HG03108 (cell line): ENCODE measurements at regions not wholly inside any gene's neighbourhood (a gene's known extent, or its start where the extent isn't known, plus 50 kb on each side); places are given as distances from the start of the nearest gene placed in this dataset.

Experiments used
- ATAC-seq: cut with Tn5 transposase; IDR thresholded peaks from one replicate; pipeline ENCODE4 v1.9.1; 2021; ENCODE audit warnings: moderate library complexity; ENCODE audit not compliant: unreplicated experiment

- ATAC-seq, result no peak
These were observed 1012.6 kb downstream of the BCL11A start for GRCh38 chr2:59540864-59541263.

GRCh38 chr2:59538398-59538911 lies 1015.0 kb downstream of the BCL11A start:
- no peak for ATAC-seq

GRCh38 chr2:59532808-59533207 lies 1020.6 kb downstream of the BCL11A start:
- no peak for ATAC-seq

GRCh38 chr2:59530258-59530657 lies 1023.2 kb downstream of the BCL11A start:
- no peak for ATAC-seq

- no peak for ATAC-seq
These were observed 1023.7 kb downstream of the BCL11A start for GRCh38 chr2:59529726-59530125.

DNA sequence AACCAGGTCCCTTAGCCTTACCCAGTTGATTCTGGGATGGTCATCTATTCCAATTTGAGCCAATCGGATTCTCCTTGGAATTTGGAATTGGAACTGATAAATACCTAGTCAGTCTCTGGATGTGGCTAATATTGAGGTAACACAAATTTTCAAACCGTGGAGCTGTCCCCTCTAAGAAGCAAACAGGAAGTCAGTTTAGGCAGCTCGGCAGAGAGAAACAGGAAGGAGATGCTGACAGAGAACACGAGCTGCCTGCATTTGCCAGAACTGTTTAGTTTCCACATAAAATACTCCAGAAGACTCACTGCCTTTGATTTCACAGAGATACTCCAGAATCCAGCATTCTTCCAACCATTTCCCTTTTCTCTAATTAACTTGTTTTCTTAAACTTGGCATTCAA lies 1024.9 kb downstream of the BCL11A start:
- ATAC-seq, result no peak

DNA sequence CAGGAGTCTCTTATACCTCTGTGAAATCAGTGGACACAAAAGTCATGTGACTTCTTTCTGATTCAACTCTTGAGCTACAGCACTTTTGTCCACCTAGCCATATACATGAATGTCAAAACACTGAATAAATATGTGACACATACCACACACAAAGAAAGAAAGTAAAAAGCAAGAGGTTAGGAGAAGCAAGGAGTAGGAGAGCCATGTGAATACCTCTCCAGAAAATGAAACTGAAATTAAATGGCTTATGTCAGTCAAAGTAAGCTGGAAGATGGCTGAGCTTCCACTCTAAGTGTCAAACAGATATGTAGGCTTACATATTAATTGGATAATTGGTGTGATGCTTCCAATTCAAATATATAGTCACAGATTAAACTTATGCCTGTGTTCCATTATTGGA lies 1050.5 kb downstream of the BCL11A start:
- ATAC-seq, result no peak

DNA sequence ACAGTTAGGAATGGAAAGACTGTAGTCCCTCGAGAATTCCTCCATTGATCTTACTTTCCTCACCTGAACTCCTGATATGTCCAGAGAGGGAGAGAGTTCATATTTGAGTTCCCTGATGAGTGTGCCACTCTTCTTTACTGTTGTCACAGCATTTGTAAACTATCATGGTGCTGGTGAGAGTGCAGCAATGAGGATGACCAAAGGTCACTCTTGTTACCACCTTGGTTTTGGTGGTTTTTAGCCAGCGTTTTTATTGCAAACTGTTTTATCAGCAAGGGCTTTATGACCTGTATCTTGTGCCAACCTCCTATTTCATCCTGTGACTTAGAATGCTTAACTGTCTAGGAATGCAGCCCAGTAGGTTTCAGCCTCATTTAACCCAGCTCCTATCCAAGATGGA lies 1062.5 kb downstream of the BCL11A start:
- no peak for ATAC-seq

DNA sequence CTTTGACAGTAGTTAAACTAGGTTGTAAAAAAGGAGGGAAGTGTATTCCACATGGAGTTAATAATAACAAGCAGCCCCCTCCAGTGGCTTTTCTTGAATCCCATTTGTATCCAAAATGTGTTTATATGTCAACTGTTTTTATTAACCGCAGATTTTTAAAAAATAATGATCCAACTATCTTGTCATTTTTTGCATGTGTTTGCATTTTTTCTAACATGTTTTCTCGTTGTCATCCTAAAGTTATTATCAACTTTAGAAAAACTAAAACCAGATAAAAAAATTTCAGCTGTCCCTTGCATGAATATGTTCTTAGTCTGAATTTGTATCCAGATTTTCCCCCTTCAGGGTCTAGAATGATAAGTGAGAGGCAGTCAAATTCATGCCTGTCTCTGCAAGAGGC lies 1063.3 kb downstream of the BCL11A start:
- no peak for ATAC-seq

GRCh38 chr2:59484673-59485072 lies 1068.8 kb downstream of the BCL11A start:
- no peak for ATAC-seq

DNA sequence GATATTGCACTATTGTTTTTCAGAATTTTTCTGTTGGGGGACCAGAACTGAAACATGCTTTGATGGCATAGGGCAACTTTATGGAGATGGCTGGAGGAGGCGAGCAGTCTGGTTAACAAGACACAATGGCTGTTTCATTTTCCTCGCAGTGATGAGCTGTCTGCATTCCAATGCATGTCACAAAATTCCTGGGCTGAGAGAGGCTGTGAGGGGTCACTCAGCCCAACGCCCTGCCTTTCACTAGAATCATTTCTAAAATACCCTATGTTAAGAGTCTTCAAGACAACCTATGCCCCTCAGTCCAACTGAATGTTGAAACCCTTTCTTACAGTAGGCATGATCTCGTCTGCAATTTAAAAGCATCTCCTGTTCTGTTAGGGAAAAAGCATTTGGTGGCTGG lies 1090.0 kb downstream of the BCL11A start:
- ATAC-seq, result no peak

DNA sequence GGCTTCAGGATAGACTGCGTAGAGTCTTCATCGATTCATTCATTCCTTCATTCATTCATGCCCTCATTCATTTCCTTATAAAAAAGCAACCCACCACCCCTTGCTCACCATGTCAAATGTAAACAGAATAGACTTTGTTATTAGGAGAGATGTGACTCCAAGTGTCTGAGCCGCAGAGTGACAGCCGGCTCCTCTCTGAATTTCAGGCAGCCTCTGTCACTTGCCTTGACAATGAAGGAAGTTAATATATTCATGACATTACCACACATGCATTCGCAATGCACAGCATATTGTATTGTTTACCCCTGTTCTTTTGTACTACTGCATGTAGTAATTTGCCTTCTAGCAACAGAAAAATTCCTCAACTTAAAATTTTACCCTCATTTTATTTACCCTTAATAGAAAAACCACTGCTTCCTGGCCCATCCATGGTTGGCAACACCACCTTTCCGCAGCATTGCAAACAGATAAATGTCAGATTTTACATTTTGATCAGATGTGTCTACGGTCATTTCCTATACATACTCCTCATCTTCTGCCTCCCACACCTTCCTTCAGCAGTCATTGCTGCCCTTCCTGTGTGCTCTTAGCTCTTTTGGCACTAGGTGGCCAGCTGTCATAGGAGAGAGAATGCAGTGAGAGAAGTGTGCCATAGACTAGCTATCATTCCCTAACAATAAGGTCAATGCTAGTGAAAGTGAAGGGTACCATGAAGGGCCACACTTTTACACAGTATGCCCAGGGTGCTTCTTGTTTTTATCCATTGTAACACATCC lies 1090.8 kb downstream of the BCL11A start:
- no peak for ATAC-seq

DNA sequence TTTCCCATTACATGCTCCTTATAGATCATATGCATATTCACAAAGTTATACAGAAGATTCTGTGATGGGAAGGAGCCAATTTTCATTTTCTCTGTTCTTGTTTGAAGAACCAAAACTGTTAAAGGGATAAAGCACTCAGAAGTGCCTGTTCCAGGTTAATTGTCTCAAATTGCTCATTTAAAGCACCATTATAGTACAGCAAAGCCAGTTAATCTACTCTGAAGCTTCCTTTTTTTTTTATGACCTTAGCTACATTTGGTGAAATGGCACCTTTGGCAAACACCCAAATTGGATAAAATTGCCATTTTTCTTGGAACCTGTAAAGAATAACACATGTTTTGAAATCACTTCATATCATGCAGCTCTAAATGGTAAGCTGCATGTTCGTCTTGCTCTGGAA lies 1092.3 kb downstream of the BCL11A start:
- ATAC-seq, result no peak

GRCh38 chr2:59458800-59459199 lies 1094.7 kb downstream of the BCL11A start:
- ATAC-seq, result no peak

DNA sequence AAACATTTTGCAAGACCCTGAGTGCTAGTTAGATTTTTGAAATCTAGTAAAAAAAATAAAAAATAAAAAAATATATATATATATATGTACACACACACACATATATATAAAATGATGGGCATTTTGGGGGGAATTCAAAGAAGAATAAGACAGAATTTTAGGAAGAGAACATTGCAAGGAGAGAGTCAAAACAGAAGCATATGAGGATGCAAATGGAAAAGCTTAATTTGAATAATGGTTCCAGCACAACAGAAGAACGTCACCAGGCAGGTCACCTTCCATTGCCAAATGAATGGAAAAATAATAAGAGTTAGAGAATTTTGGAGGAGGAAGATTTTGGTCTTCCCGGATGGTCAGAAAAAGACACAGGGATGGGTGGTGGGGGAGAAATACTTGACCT lies 1097.2 kb downstream of the BCL11A start:
- no peak for ATAC-seq

DNA sequence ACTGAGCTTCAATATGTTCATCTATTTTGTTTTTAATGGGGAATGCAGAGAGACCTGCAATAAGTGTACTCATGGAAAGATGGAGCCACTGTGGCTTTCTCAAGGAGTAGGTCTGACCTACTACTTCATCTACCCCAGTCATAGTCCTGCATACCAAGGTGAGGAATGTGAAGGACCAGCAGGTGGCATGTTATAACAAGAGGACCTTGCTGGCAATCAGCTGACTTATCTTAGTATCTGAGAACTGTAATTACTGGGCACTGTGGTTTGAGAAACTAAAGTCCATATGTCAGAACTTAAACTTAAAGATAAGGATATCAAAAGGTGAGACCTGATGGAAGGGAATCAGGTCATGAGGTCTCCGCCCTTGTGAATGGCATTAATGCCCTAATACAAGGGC lies 1104.2 kb downstream of the BCL11A start:
- no peak for ATAC-seq

GRCh38 chr2:59440491-59440890 lies 1113.0 kb downstream of the BCL11A start:
- no peak for ATAC-seq

- ATAC-seq, result no peak
These were observed 1117.8 kb downstream of the BCL11A start for GRCh38 chr2:59435635-59436034.

GRCh38 chr2:59428940-59429339 lies 1124.5 kb downstream of the BCL11A start:
- ATAC-seq, result no peak

DNA sequence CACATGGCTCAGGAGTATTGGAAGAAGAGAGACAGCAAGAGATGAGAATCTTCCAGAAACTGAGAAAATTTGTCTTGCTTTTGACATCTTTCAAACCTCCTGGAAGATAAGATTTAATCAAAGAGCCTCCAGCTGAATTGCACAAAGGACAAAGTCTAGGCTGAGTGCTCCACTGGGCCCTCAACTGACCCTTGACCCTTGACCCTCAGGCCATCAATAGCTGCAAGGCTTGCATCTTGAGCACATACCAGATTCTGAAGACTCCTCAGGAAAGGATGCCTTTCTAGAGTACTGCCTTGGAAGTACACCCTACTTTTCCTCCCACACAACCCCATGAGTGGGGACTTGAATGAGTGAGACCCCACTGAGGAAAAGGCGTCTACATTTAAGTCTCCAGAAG lies 1125.5 kb downstream of the BCL11A start:
- no peak for ATAC-seq

GRCh38 chr2:59425247-59425646 lies 1128.2 kb downstream of the BCL11A start:
- ATAC-seq, result no peak

DNA sequence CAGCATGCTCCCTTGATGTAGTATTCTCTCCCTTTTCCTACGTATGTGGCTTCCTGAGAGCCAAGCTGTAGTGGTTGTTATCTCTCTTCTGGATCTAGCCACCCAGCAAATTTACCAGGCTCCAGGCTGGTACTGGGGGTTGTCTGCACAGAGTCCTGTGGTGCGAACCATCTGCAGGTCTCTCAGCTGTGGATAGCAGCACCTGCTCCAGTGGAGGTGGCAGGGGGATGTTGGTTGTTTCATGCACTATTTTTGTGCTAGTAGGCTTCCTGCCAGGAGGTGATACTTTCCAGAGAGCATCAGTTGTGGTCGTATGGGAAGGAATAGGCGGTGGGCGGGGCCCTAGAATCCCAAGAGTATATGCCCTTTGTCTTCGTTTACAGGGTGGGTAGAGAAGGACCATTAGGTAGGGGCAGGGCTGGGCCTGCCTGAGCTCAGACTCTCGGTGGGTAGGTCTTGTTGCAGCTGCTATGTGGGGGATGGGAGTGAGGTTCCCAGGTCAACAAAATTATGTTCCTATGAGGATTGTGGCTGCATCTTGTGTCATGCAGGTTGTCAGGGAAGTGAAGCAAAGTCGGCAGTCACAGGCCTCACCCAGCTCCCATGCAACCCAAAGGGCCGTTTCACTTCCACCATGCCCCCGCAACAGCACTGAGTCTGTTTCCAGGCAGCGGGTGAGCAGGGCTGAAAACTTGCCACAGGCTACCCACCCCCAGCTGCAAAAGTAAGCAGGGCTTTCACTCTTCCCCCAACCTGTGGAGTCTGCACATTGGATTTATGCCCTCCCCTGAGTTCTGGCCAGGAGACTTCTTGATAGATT lies 1139.5 kb downstream of the BCL11A start:
- ATAC-seq, result no peak
